GM23338 (cell line): ENCODE measurements at regions not wholly inside any gene's neighbourhood (a gene's known extent, or its start where the extent isn't known, plus 50 kb on each side); places are given as distances from the start of the nearest gene placed in this dataset.

Experiments used
- ATAC-seq: fragments of 200-7000 bp; cut with Tn5 transposase; 3 replicates; pipeline ENCODE4 v1.9.1; 2020
- DNase-seq: peaks from one replicate; pipeline ENCODE4 v3.0.0-alpha.2; 2015; ENCODE audit warnings: low spot score
- H2AFZ ChIP-seq: fragments of 200-600 bp; sonication (generic); 2 replicates; pipeline ENCODE4 v1.8.0; 2016; ENCODE audit warnings: antibody characterized with exemption, mild to moderate bottlenecking, moderate library complexity
- H3F3A ChIP-seq: fragments of 200-600 bp; sonication (generic); replicated peaks from 2 replicates; pipeline ENCODE4 v1.8.0; 2017; ENCODE audit warnings: antibody characterized with exemption, mixed run types, low read depth
- H3K27ac ChIP-seq: fragments of 200-600 bp; sonication (generic); 2 replicates; pipeline ENCODE4 v1.6.1; 2016; ENCODE audit warnings: low read depth
- H3K27me3 ChIP-seq: fragments of 200-600 bp; sonication (generic); 2 replicates; pipeline ENCODE4 v1.8.0; 2016; ENCODE audit warnings: mild to moderate bottlenecking, mixed run types, moderate library complexity; ENCODE audit not compliant: insufficient read depth
- H3K36me3 ChIP-seq: fragments of 200-600 bp; sonication (generic); 2 replicates; pipeline ENCODE4 v1.8.0; 2016; ENCODE audit warnings: mild to moderate bottlenecking; ENCODE audit not compliant: insufficient read depth
- H3K4me1 ChIP-seq: fragments of 200-600 bp; sonication (generic); 2 replicates; pipeline ENCODE4 v1.8.0; 2016; ENCODE audit warnings: mild to moderate bottlenecking, moderate library complexity; ENCODE audit not compliant: insufficient read depth
- H3K4me2 ChIP-seq: fragments of 200-600 bp; sonication (generic); 2 replicates; pipeline ENCODE4 v1.7.1; 2017; ENCODE audit warnings: mixed run types
- H3K4me3 ChIP-seq: fragments of 200-600 bp; sonication (generic); 2 replicates; pipeline ENCODE4 v1.6.1; 2016; ENCODE audit warnings: mixed run types
- H3K79me2 ChIP-seq: fragments of 200-600 bp; sonication (generic); replicated peaks from 2 replicates; pipeline ENCODE4 v1.8.0; 2017; ENCODE audit warnings: mild to moderate bottlenecking; ENCODE audit not compliant: insufficient read depth
- H3K9me2 ChIP-seq: fragments of 200-600 bp; sonication (generic); 2 replicates; pipeline ENCODE4 v1.8.0; 2017; ENCODE audit not compliant: insufficient read depth
- H4K20me1 ChIP-seq: fragments of 200-600 bp; sonication (generic); replicated peaks from 2 replicates; pipeline ENCODE4 v1.8.0; 2017; ENCODE audit warnings: mild to moderate bottlenecking; ENCODE audit not compliant: insufficient read depth
- H3K27ac Mint-ChIP-seq: 2 replicates; pipeline ENCODE4 v1.8.0; 2020; ENCODE audit warnings: inconsistent platforms, mild to moderate bottlenecking, moderate library complexity, mixed read lengths
- H3K27me3 Mint-ChIP-seq: 3 replicates; pipeline ENCODE4 v1.8.0; 2022; ENCODE audit warnings: low read depth, mild to moderate bottlenecking, moderate library complexity, mixed read lengths, inconsistent platforms; ENCODE audit not compliant: insufficient read depth, poor library complexity
- H3K36me3 Mint-ChIP-seq: 3 replicates; pipeline ENCODE4 v1.8.0; 2021; ENCODE audit warnings: low read depth, mild to moderate bottlenecking, inconsistent platforms, moderate library complexity, mixed read lengths
- H3K4me1 Mint-ChIP-seq: 3 replicates; pipeline ENCODE4 v1.8.0; 2020; ENCODE audit warnings: mild to moderate bottlenecking, inconsistent platforms, mixed read lengths
- H3K4me3 Mint-ChIP-seq: 3 replicates; pipeline ENCODE4 v1.8.0; 2021; ENCODE audit warnings: moderate library complexity, mild to moderate bottlenecking, inconsistent platforms, mixed read lengths
- H3K9me3 Mint-ChIP-seq: 3 replicates; pipeline ENCODE4 v1.8.0; 2020; ENCODE audit warnings: moderate library complexity, mild to moderate bottlenecking, inconsistent platforms, mixed read lengths
- EZH2phosphoT487 ChIP-seq: fragments of 200-600 bp; sonication (generic); IDR thresholded peaks from one replicate; pipeline ENCODE4 v1.8.1; 2018; ENCODE audit warnings: antibody characterized with exemption; ENCODE audit not compliant: unreplicated experiment
- JUNB ChIP-seq: IDR thresholded peaks from one replicate; pipeline ENCODE4 v1.6.1; 2016; ENCODE audit warnings: antibody characterized with exemption; ENCODE audit not compliant: unreplicated experiment
- STAT1 ChIP-seq: IDR thresholded peaks from one replicate; pipeline ENCODE4 v1.6.1; 2016; ENCODE audit warnings: antibody characterized with exemption; ENCODE audit not compliant: unreplicated experiment
- TF ChIP-seq, protein P1 (sequence below), 2 experiments: fragments of 200-600 bp in 1 of 2; sonication (generic) in 1 of 2; conservative IDR thresholded peaks; 2 replicates each; pipeline versions ENCODE4 v1.5.1 to v1.6.1; 2016 to 2017; ENCODE audit warnings: antibody characterized with exemption in 2 of 2, low read depth in 2 of 2, mild to moderate bottlenecking in 2 of 2, moderate library complexity in 1 of 2
- TF ChIP-seq, protein P2 (sequence below): fragments of 250-450 bp; sonication (Bioruptor Pico); IDR thresholded peaks from 2 replicates; pipeline ENCODE4 v1.5.0; 2020; ENCODE audit warnings: mild to moderate bottlenecking, moderate library complexity

- Histone ChIP-seq H4K20me1 (no peaks in the 10 kb centered on the region), H3K4me2 (no peak overlapping the region), H3F3A (no peaks in the 10 kb centered on the region), H3K27me3 (no peaks in the 10 kb centered on the region), H2AFZ (no peak overlapping the region), H3K79me2 (no peaks in the 10 kb centered on the region), H3K36me3 (no peaks in the 10 kb centered on the region; the same call in 1 of the 2 replicates), H3K4me1 (peaks cover 9% of the 10 kb centered on the region; the same call in 1 of the 2 replicates), H3K9me2 (no peaks in the 10 kb centered on the region; the same call in 1 of the 2 replicates), H3K4me3 (no peak overlapping the region), H3K27ac (no peak overlapping the region)
- Mint-ChIP-seq H3K4me1 (peaks cover 24% of the 10 kb centered on the region), H3K4me3 (no peak overlapping the region), H3K27ac (no peak overlapping the region), H3K9me3 (peaks cover 7% of the 10 kb centered on the region; the same call in 2 of the 3 replicates), H3K27me3 (peaks cover 2% of the 10 kb centered on the region), H3K36me3 (peaks cover 2% of the 10 kb centered on the region; the same call in 1 of the 3 replicates)
- DNase-seq (no peak), ATAC-seq (no peak)
- TF ChIP-seq EZH2phosphoT487, result no peak
- TF ChIP-seq JUNB, result no peak
Measured at GRCh38 chr15:29422606-29423005, 153.0 kb upstream of the NSMCE3 start.

DNA sequence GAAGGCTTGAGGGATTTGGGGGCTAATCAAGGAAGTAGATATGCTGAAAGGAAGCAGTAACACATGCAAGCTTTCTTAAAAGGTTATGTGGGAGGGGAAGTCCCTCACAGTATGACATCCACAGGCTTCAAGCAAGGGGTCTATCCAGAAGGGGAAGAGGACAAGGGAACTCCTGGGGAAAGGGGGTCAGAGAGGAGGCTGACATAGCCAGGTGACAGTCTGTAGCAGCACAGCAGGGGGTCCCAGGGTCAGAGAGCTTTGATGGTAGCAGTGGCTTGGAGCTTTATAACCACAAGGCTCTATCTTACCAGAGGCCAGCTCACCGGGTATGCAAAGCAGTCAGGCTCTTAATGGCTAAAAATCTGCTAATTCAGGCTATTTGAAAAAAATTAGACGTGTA is 150.6 kb upstream of the NSMCE3 start:
- no peaks in the 10 kb centered on the region for H3F3A ChIP-seq
- no peaks in the 10 kb centered on the region; the same call in 2 of the 3 replicates for H3K36me3 Mint-ChIP-seq
- peak; percentile 49 for DNase-seq

More for the DNA sequence above, 150.6 kb upstream of the NSMCE3 start:
- peaks cover 24% of the 10 kb centered on the region for H3K4me1 Mint-ChIP-seq
- no peak overlapping the region for H2AFZ ChIP-seq
- no peak overlapping the region for H3K27ac ChIP-seq
- H3K36me3 ChIP-seq, result no peaks in the 10 kb centered on the region; the same call in 1 of the 2 replicates
- H3K79me2 ChIP-seq, result no peaks in the 10 kb centered on the region
- no peaks in the 10 kb centered on the region for H4K20me1 ChIP-seq
- no peak overlapping the region for H3K4me2 ChIP-seq
- no peak overlapping the region for H3K27ac Mint-ChIP-seq
- ATAC-seq, result peak; percentile 75
- TF ChIP-seq, protein P1, sequence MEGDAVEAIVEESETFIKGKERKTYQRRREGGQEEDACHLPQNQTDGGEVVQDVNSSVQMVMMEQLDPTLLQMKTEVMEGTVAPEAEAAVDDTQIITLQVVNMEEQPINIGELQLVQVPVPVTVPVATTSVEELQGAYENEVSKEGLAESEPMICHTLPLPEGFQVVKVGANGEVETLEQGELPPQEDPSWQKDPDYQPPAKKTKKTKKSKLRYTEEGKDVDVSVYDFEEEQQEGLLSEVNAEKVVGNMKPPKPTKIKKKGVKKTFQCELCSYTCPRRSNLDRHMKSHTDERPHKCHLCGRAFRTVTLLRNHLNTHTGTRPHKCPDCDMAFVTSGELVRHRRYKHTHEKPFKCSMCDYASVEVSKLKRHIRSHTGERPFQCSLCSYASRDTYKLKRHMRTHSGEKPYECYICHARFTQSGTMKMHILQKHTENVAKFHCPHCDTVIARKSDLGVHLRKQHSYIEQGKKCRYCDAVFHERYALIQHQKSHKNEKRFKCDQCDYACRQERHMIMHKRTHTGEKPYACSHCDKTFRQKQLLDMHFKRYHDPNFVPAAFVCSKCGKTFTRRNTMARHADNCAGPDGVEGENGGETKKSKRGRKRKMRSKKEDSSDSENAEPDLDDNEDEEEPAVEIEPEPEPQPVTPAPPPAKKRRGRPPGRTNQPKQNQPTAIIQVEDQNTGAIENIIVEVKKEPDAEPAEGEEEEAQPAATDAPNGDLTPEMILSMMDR (conservative IDR thresholded peaks at IDR 0.05; ENCODE audit: low read depth in 2 of 2), result no peak
- TF ChIP-seq, protein P2, sequence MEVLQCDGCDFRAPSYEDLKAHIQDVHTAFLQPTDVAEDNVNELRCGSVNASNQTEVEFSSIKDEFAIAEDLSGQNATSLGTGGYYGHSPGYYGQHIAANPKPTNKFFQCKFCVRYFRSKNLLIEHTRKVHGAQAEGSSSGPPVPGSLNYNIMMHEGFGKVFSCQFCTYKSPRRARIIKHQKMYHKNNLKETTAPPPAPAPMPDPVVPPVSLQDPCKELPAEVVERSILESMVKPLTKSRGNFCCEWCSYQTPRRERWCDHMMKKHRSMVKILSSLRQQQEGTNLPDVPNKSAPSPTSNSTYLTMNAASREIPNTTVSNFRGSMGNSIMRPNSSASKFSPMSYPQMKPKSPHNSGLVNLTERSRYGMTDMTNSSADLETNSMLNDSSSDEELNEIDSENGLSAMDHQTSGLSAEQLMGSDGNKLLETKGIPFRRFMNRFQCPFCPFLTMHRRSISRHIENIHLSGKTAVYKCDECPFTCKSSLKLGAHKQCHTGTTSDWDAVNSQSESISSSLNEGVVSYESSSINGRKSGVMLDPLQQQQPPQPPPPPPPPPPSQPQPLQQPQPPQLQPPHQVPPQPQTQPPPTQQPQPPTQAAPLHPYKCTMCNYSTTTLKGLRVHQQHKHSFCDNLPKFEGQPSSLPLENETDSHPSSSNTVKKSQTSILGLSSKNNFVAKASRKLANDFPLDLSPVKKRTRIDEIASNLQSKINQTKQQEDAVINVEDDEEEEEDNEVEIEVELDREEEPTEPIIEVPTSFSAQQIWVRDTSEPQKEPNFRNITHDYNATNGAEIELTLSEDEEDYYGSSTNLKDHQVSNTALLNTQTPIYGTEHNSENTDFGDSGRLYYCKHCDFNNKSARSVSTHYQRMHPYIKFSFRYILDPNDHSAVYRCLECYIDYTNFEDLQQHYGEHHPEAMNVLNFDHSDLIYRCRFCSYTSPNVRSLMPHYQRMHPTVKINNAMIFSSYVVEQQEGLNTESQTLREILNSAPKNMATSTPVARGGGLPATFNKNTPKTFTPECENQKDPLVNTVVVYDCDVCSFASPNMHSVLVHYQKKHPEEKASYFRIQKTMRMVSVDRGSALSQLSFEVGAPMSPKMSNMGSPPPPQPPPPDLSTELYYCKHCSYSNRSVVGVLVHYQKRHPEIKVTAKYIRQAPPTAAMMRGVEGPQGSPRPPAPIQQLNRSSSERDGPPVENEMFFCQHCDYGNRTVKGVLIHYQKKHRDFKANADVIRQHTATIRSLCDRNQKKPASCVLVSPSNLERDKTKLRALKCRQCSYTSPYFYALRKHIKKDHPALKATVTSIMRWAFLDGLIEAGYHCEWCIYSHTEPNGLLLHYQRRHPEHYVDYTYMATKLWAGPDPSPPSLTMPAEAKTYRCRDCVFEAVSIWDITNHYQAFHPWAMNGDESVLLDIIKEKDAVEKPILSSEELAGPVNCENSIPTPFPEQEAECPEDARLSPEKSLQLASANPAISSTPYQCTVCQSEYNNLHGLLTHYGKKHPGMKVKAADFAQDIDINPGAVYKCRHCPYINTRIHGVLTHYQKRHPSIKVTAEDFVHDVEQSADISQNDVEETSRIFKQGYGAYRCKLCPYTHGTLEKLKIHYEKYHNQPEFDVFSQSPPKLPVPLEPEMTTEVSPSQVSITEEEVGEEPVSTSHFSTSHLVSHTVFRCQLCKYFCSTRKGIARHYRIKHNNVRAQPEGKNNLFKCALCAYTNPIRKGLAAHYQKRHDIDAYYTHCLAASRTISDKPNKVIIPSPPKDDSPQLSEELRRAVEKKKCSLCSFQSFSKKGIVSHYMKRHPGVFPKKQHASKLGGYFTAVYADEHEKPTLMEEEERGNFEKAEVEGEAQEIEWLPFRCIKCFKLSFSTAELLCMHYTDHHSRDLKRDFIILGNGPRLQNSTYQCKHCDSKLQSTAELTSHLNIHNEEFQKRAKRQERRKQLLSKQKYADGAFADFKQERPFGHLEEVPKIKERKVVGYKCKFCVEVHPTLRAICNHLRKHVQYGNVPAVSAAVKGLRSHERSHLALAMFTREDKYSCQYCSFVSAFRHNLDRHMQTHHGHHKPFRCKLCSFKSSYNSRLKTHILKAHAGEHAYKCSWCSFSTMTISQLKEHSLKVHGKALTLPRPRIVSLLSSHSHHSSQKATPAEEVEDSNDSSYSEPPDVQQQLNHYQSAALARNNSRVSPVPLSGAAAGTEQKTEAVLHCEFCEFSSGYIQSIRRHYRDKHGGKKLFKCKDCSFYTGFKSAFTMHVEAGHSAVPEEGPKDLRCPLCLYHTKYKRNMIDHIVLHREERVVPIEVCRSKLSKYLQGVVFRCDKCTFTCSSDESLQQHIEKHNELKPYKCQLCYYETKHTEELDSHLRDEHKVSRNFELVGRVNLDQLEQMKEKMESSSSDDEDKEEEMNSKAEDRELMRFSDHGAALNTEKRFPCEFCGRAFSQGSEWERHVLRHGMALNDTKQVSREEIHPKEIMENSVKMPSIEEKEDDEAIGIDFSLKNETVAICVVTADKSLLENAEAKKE (CRISPR knock-in tag), result 0 out of 2 replicates have a peak, but pooled peaks have one; percentile 9
- no peak for TF ChIP-seq STAT1
- no peaks in the 10 kb centered on the region for H3K27me3 ChIP-seq
- H3K9me3 Mint-ChIP-seq, result peaks cover 7% of the 10 kb centered on the region; the same call in 2 of the 3 replicates
- no peaks in the 10 kb centered on the region; the same call in 1 of the 2 replicates for H3K9me2 ChIP-seq
- H3K4me3 Mint-ChIP-seq, result no peak overlapping the region
- H3K4me3 ChIP-seq, result no peak overlapping the region
- peaks cover 2% of the 10 kb centered on the region for H3K27me3 Mint-ChIP-seq
- peaks cover 9% of the 10 kb centered on the region; the same call in 1 of the 2 replicates for H3K4me1 ChIP-seq
